K562 (cell line): ENCODE measurements at regions not wholly inside any gene's neighbourhood (a gene's known extent, or its start where the extent isn't known, plus 50 kb on each side); places are given as distances from the start of the nearest gene placed in this dataset.

Experiments used
- CEBPB ChIP-seq: fragments of 450-650 bp; IDR thresholded peaks from 2 replicates; pipeline ENCODE4 v1.6.1; 2016; ENCODE audit warnings: missing genetic modification characterization, missing compliant biosample characterization
- FOSL1 ChIP-seq: fragments of 200-800 bp; sonication (Bioruptor generic); conservative IDR thresholded peaks from 2 replicates; pipeline ENCODE4 v1.6.1; 2016; ENCODE audit warnings: missing genetic modification characterization, missing compliant biosample characterization
- GATA2 ChIP-seq: sonication (generic); formaldehyde crosslinking; IDR thresholded peaks from 2 replicates; pipeline ENCODE4 v1.4.0; 2020; ENCODE audit warnings: mild to moderate bottlenecking, missing genetic modification reagents
- HOMEZ ChIP-seq: fragments of 250-450 bp; sonication (Bioruptor Pico); IDR thresholded peaks from 2 replicates; pipeline ENCODE4 v1.4.0; 2020; ENCODE audit warnings: mild to moderate bottlenecking, moderate library complexity
- KLF6 ChIP-seq: fragments of 250-450 bp; sonication (Bioruptor Pico); IDR thresholded peaks from 2 replicates; pipeline ENCODE4 v1.4.0; 2020; ENCODE audit warnings: mild to moderate bottlenecking, moderate library complexity, borderline replicate concordance
- MAX ChIP-seq: sonication (generic); formaldehyde crosslinking; IDR thresholded peaks from 2 replicates; pipeline ENCODE4 v1.9.0; 2022; ENCODE audit warnings: mild to moderate bottlenecking, missing genetic modification reagents
- POLR2AphosphoS5 ChIP-seq: IDR thresholded peaks from 2 replicates; pipeline ENCODE4 v1.6.1; 2011; ENCODE audit warnings: mild to moderate bottlenecking, low read depth, low read length, moderate library complexity; ENCODE audit not compliant: control insufficient read depth, insufficient read depth
- YY1 ChIP-seq, 3 experiments: IDR thresholded peaks; 2 replicates each; pipeline ENCODE4 v1.6.1; 2011; ENCODE audit warnings: low read length in 2 of 3, mild to moderate bottlenecking in 2 of 3, moderate library complexity in 2 of 3, borderline replicate concordance in 1 of 3, control low read depth in 1 of 3, low read depth in 1 of 3; ENCODE audit not compliant: insufficient read depth in 3 of 3, insufficient replicate concordance in 2 of 3, control insufficient read depth in 1 of 3, insufficient read length in 1 of 3; ENCODE audit errors: extremely low read depth in 1 of 3
- ZBTB7A ChIP-seq: IDR thresholded peaks from 2 replicates; pipeline ENCODE4 v1.6.1; 2011; ENCODE audit warnings: low read depth, mild to moderate bottlenecking, low read length, moderate library complexity, borderline replicate concordance; ENCODE audit not compliant: control insufficient read depth
- ZNF253 ChIP-seq: fragments of 250-450 bp; sonication (Bioruptor Pico); conservative IDR thresholded peaks from 2 replicates; pipeline ENCODE4 v1.6.1; 2021; ENCODE audit warnings: mild to moderate bottlenecking
- ZNF57 ChIP-seq: fragments of 450-650 bp; formaldehyde crosslinking; IDR thresholded peaks from 2 replicates; pipeline ENCODE4 v1.4.0; 2020; ENCODE audit warnings: mild to moderate bottlenecking, moderate library complexity
- TF ChIP-seq, protein P1 (sequence below): fragments of 250-450 bp; sonication (Bioruptor Pico); IDR thresholded peaks from 2 replicates; pipeline ENCODE4 v1.8.0; 2021; ENCODE audit warnings: mild to moderate bottlenecking, moderate library complexity

- TF ChIP-seq MAX (no peak), ZNF57 (CRISPR knock-in tag) (no peak), KLF6 (no peak), CEBPB (no peak), FOSL1 (no peak), ZBTB7A (no peak), YY1 (IDR thresholded peaks at IDR 0.05; ENCODE audit: borderline replicate concordance in 1 of 3, control insufficient read depth in 1 of 3, extremely low read depth in 1 of 3, insufficient read depth in 3 of 3, insufficient read length in 1 of 3, insufficient replicate concordance in 2 of 3, low read depth in 1 of 3, low read length in 2 of 3) (no peak), POLR2AphosphoS5 (no peak), ZNF253 (CRISPR knock-in tag) (no peak), HOMEZ (CRISPR knock-in tag) (no peak), GATA2 (CRISPR knock-in tag) (no peak)
- TF ChIP-seq, protein P1, sequence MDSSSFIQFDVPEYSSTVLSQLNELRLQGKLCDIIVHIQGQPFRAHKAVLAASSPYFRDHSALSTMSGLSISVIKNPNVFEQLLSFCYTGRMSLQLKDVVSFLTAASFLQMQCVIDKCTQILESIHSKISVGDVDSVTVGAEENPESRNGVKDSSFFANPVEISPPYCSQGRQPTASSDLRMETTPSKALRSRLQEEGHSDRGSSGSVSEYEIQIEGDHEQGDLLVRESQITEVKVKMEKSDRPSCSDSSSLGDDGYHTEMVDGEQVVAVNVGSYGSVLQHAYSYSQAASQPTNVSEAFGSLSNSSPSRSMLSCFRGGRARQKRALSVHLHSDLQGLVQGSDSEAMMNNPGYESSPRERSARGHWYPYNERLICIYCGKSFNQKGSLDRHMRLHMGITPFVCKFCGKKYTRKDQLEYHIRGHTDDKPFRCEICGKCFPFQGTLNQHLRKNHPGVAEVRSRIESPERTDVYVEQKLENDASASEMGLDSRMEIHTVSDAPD (CRISPR knock-in tag) = no peak
Observed at GRCh38 chr2:175275539-175275938, 94.0 kb upstream of the ATP5MC3 start.
